ENCODE measurements at regions not wholly inside any gene's neighbourhood (a gene's known extent, or its start where the extent isn't known, plus 50 kb on each side); places are given as distances from the start of the nearest gene placed in this dataset.

DNA sequence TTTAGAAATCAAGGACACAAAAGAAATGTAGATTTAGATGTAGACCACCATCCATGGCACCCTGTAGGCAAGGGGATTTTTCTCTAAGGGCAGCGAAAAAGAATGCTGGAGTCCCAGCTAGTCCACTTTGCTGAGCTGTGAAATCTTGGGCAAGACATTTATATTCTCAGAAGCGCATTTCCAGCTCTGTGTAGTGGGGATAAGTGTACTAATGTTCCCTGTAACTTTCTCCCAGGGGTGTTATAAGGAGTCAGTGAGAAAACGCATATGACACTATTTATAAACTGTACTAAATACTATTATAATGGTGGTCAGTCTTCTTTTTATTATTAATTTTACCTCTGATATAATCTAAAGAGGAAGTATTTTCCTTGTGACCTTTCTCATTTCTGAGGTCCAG is 133.4 kb upstream of the FRMD6 start:
- Histone ChIP-seq H3K9me2 (ENCODE audit: insufficient read depth) (no peaks in the 10 kb centered on the region; the same call in 1 of the 2 replicates), H4K20me1 (ENCODE audit: insufficient read depth) (no peaks in the 10 kb centered on the region), H3K27ac (ENCODE audit: low read depth, low read length) (no peak overlapping the region), H3K4me3 (replicated peaks in 1 of 2; ENCODE audit: low read depth in 1 of 2, low read length in 2 of 2) (no peak overlapping the region), H3K9ac (ENCODE audit: low read length) (no peak overlapping the region), H3K4me2 (ENCODE audit: low read length) (no peak overlapping the region), H2AFZ (ENCODE audit: low read depth, low read length, poor library complexity, severe bottlenecking) (no peak overlapping the region), H3K9me3 (ENCODE audit: control insufficient read depth in 1 of 2, insufficient read depth in 1 of 2, low read depth in 1 of 2, low read length in 2 of 2) (no peaks in the 10 kb centered on the region), H3K4me1 (ENCODE audit: control insufficient read depth in 1 of 2, insufficient read depth in 2 of 2, low read length in 2 of 2) (no peaks in the 10 kb centered on the region), H3K36me3 (ENCODE audit: control insufficient read depth in 1 of 2, insufficient read depth in 2 of 2, low read length in 2 of 2) (no peaks in the 10 kb centered on the region), H3K27me3 (ENCODE audit: insufficient read depth, low read length) (no peaks in the 10 kb centered on the region), H3K79me2 (ENCODE audit: insufficient read depth, low read length) (no peaks in the 10 kb centered on the region)
- intact Hi-C loops (cut with micrococcal nuclease), result no loop called here
- ChIA-PET POLR2A (no interaction called here), RAD21 (ENCODE audit: low non-redundant PET in 1 of 2, low total read pairs in 2 of 2, uncharacterized antibody in 2 of 2, unreplicated experiment in 2 of 2) (no interaction called here), CTCF (no interaction called here)
- TF ChIP-seq ZFX (IDR thresholded peaks at IDR 0.05) (no peak), FOSL1 (IDR thresholded peaks at IDR 0.05; ENCODE audit: low read depth) (no peak), SP1 (IDR thresholded peaks at IDR 0.05; ENCODE audit: low read depth) (no peak)
- TF ChIP-seq, protein P1, sequence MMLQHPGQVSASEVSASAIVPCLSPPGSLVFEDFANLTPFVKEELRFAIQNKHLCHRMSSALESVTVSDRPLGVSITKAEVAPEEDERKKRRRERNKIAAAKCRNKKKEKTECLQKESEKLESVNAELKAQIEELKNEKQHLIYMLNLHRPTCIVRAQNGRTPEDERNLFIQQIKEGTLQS (IDR thresholded peaks at IDR 0.05), result no peak
- no TSS peak for BruUV-seq (replicated peaks)
- no peak for DNase-seq (ENCODE audit: low read depth, low spot score)
- ATAC-seq, result no peak

DNA sequence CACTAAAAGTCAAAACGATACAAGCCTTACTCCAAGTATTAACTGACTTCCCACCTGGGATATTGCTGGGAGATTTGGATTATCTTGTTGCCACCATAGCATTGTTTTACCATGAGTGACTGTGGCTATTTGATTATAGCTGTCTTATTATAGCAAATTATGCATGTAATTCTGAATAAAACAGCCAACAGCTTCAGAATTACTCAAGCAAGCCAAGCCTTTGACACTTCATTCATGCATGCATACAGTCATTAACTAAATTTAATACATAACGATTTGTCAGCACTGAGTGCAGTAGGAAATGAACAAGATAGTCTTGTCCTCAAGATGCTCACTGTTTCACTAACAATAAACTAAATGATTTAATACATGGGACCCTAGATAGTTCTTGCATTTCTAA is 133.0 kb upstream of the FRMD6 start:
- no peak overlapping the region for H3K9ac ChIP-seq (ENCODE audit: low read length)
- no TSS peak for BruUV-seq (replicated peaks)
- ATAC-seq, result no peak
- POLR2A ChIA-PET, result no interaction called here
- H3K27ac ChIP-seq (ENCODE audit: low read depth, low read length), result no peak overlapping the region
- RAD21 ChIA-PET (ENCODE audit: low non-redundant PET in 1 of 2, low total read pairs in 2 of 2, uncharacterized antibody in 2 of 2, unreplicated experiment in 2 of 2), result no interaction called here
- intact Hi-C loops (cut with micrococcal nuclease), result no loop called here
- H3K4me3 ChIP-seq (replicated peaks in 1 of 2; ENCODE audit: low read depth in 1 of 2, low read length in 2 of 2), result no peak overlapping the region
- no peaks in the 10 kb centered on the region for H3K27me3 ChIP-seq (ENCODE audit: insufficient read depth, low read length)
- no peaks in the 10 kb centered on the region for H3K9me3 ChIP-seq (ENCODE audit: control insufficient read depth in 1 of 2, insufficient read depth in 1 of 2, low read depth in 1 of 2, low read length in 2 of 2)
- TF ChIP-seq TCF7L2 (IDR thresholded peaks at IDR 0.05; ENCODE audit: borderline replicate concordance, extremely low read depth, insufficient read depth, insufficient read length) (no peak), YY1 (IDR thresholded peaks at IDR 0.05; ENCODE audit: extremely low read depth, insufficient replicate concordance, low read depth, low read length) (no peak), EZH2 (IDR thresholded peaks at IDR 0.05) (no peak), ELF1 (IDR thresholded peaks at IDR 0.05; ENCODE audit: borderline replicate concordance, low read depth) (no peak), SIN3A (IDR thresholded peaks at IDR 0.05; ENCODE audit: low read depth) (no peak), ZNF274 (IDR thresholded peaks at IDR 0.05; ENCODE audit: low read depth, low read length) (no peak), EGR1 (IDR thresholded peaks at IDR 0.05; ENCODE audit: low read depth) (no peak), CBX3 (IDR thresholded peaks at IDR 0.05; ENCODE audit: low read depth) (no peak)
- TF ChIP-seq, protein P2, sequence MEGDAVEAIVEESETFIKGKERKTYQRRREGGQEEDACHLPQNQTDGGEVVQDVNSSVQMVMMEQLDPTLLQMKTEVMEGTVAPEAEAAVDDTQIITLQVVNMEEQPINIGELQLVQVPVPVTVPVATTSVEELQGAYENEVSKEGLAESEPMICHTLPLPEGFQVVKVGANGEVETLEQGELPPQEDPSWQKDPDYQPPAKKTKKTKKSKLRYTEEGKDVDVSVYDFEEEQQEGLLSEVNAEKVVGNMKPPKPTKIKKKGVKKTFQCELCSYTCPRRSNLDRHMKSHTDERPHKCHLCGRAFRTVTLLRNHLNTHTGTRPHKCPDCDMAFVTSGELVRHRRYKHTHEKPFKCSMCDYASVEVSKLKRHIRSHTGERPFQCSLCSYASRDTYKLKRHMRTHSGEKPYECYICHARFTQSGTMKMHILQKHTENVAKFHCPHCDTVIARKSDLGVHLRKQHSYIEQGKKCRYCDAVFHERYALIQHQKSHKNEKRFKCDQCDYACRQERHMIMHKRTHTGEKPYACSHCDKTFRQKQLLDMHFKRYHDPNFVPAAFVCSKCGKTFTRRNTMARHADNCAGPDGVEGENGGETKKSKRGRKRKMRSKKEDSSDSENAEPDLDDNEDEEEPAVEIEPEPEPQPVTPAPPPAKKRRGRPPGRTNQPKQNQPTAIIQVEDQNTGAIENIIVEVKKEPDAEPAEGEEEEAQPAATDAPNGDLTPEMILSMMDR (IDR thresholded peaks at IDR 0.05 in 2 of 3, conservative IDR thresholded peaks at IDR 0.05 in 1 of 3; ENCODE audit: borderline replicate concordance in 1 of 3, insufficient read depth in 1 of 3, low read depth in 2 of 3, low read length in 2 of 3), result no peak
- TF ChIP-seq, protein P1 (IDR thresholded peaks at IDR 0.05), result no peak
- TF ChIP-seq, protein P3, sequence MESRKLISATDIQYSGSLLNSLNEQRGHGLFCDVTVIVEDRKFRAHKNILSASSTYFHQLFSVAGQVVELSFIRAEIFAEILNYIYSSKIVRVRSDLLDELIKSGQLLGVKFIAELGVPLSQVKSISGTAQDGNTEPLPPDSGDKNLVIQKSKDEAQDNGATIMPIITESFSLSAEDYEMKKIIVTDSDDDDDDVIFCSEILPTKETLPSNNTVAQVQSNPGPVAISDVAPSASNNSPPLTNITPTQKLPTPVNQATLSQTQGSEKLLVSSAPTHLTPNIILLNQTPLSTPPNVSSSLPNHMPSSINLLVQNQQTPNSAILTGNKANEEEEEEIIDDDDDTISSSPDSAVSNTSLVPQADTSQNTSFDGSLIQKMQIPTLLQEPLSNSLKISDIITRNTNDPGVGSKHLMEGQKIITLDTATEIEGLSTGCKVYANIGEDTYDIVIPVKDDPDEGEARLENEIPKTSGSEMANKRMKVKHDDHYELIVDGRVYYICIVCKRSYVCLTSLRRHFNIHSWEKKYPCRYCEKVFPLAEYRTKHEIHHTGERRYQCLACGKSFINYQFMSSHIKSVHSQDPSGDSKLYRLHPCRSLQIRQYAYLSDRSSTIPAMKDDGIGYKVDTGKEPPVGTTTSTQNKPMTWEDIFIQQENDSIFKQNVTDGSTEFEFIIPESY (IDR thresholded peaks at IDR 0.05; ENCODE audit: extremely low read depth, insufficient replicate concordance, low read length), result no peak
- no peaks in the 10 kb centered on the region for H3K79me2 ChIP-seq (ENCODE audit: insufficient read depth, low read length)
- CTCF ChIA-PET, result no interaction called here
- H3K4me2 ChIP-seq (ENCODE audit: low read length), result no peak overlapping the region
- no peaks in the 10 kb centered on the region for H4K20me1 ChIP-seq (ENCODE audit: insufficient read depth)
- H3K9me2 ChIP-seq (ENCODE audit: insufficient read depth), result no peaks in the 10 kb centered on the region; the same call in 1 of the 2 replicates
- DNase-seq (ENCODE audit: low read depth, low spot score), result no peak
- no peak overlapping the region for H2AFZ ChIP-seq (ENCODE audit: low read depth, low read length, poor library complexity, severe bottlenecking)
- H3K4me1 ChIP-seq (ENCODE audit: control insufficient read depth in 1 of 2, insufficient read depth in 2 of 2, low read length in 2 of 2), result no peaks in the 10 kb centered on the region
- no peaks in the 10 kb centered on the region for H3K36me3 ChIP-seq (ENCODE audit: control insufficient read depth in 1 of 2, insufficient read depth in 2 of 2, low read length in 2 of 2)
